Activated naive CD8-positive, alpha-beta T cell treated with anti-CD3 and anti-CD28 coated beads for 36 hours (primary cell): ENCODE measurements at regions not wholly inside any gene's neighbourhood (a gene's known extent, or its start where the extent isn't known, plus 50 kb on each side); places are given as distances from the start of the nearest gene placed in this dataset.
A peak's percentile ranks its signal among the peaks of the same experiment; 100 is the strongest.

Experiments
- DNase-seq: peaks from one replicate; pipeline ENCODE4 v3.0.0; 2021
- H3K27ac Mint-ChIP-seq: one replicate; pipeline ENCODE4 v1.8.0; 2022; ENCODE audit warnings: mild to moderate bottlenecking, moderate library complexity, mixed read lengths
- H3K27me3 Mint-ChIP-seq: one replicate; pipeline ENCODE4 v1.8.0; 2022; ENCODE audit warnings: mild to moderate bottlenecking, mixed read lengths
- H3K36me3 Mint-ChIP-seq: one replicate; pipeline ENCODE4 v1.8.0; 2021; ENCODE audit warnings: mild to moderate bottlenecking, mixed read lengths
- H3K4me1 Mint-ChIP-seq: one replicate; pipeline ENCODE4 v1.8.0; 2021; ENCODE audit warnings: mixed read lengths
- H3K4me3 Mint-ChIP-seq: one replicate; pipeline ENCODE4 v1.8.0; 2022; ENCODE audit warnings: mild to moderate bottlenecking, moderate library complexity, mixed read lengths
- H3K9me3 Mint-ChIP-seq: one replicate; pipeline ENCODE4 v1.8.0; 2022; ENCODE audit warnings: mixed read lengths

DNA sequence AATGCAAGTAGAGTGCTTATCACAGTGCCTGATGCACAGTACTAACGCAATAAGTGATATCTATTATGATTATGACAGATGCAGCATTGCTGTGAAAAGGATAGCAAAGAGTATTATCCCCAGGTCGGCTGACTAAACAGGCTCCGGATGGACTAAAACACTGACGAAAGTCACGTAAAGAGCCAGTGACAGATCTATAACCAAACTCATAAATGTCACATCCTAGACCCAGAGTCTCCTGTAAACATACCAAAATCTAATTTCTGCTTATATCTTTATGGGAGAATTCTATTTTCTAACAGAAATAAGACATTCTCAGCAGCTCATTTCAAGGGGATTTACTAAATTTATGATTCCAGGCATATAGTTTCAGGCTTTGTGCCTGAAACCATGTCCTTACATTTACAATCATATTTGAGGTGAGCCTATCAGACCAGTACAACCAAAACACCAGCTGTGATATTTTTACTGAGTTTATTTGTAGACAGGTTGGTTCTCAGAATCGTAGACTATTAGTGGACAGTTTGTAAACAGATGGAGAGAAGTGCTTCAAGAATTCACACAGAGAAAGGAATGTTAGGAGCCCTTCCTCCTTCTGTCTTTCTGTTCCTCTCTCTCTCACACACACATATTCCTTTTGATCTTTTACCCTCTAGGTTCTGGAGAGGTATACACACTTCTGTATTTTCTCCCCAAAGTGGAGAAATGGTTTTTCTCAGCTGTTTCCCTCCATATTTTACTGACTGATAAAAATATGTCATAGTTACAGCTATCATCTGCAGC is 52.4 kb upstream of the WDR26 start:
- Mint-ChIP-seq H3K9me3 (no peaks in the 10 kb centered on the region), H3K36me3 (no peaks in the 10 kb centered on the region), H3K4me1 (peaks cover 11% of the 10 kb centered on the region), H3K27me3 (peaks cover 5% of the 10 kb centered on the region), H3K27ac (no peak overlapping the region), H3K4me3 (no peak overlapping the region)
- no peak for DNase-seq

DNA sequence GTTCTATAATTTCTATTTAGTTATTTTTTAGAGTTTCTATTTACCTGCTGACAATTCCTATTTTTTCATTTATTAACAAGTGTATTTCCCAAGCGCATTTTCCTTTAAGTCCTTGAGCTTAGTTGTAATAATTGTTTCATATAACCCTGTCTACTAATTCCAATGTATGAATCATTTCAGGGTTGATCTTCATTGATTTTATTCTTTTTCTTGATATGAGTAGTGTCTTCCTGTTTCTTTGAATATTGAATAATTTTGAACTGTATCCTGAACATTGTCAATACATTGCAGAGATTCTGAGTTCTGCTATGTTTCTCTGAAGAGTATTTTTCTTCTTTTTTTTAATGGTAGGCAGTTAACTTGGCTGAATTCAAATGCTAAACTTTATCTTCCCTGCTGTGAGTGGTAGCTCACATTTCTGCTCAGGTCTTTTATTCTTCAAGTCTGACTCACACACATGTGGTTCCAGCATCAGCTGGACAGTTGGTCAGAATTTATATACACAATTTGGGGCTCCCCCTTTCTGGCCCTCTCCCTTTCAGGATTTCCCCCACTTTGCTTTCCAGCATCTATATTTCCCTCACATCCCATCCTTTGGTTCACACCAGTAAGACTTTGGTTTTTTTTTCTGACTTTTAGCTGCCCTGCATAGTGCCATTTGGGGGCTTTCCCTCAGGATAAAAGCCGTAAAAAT is 54.4 kb upstream of the WDR26 start:
- Mint-ChIP-seq H3K36me3 (no peaks in the 10 kb centered on the region), H3K9me3 (no peaks in the 10 kb centered on the region), H3K27ac (peak overlapping the region; percentile 37), H3K4me1 (peaks cover 11% of the 10 kb centered on the region), H3K4me3 (no peak overlapping the region), H3K27me3 (peaks cover 5% of the 10 kb centered on the region)
- no peak for DNase-seq

- Mint-ChIP-seq H3K4me3 (no peak overlapping the region), H3K4me1 (peaks cover 11% of the 10 kb centered on the region), H3K36me3 (no peaks in the 10 kb centered on the region), H3K27me3 (peaks cover 5% of the 10 kb centered on the region), H3K9me3 (no peaks in the 10 kb centered on the region), H3K27ac (no peak overlapping the region)
- no peak for DNase-seq
Observed at GRCh38 chr1:224489534-224490365, 55.2 kb upstream of the WDR26 start.

DNA sequence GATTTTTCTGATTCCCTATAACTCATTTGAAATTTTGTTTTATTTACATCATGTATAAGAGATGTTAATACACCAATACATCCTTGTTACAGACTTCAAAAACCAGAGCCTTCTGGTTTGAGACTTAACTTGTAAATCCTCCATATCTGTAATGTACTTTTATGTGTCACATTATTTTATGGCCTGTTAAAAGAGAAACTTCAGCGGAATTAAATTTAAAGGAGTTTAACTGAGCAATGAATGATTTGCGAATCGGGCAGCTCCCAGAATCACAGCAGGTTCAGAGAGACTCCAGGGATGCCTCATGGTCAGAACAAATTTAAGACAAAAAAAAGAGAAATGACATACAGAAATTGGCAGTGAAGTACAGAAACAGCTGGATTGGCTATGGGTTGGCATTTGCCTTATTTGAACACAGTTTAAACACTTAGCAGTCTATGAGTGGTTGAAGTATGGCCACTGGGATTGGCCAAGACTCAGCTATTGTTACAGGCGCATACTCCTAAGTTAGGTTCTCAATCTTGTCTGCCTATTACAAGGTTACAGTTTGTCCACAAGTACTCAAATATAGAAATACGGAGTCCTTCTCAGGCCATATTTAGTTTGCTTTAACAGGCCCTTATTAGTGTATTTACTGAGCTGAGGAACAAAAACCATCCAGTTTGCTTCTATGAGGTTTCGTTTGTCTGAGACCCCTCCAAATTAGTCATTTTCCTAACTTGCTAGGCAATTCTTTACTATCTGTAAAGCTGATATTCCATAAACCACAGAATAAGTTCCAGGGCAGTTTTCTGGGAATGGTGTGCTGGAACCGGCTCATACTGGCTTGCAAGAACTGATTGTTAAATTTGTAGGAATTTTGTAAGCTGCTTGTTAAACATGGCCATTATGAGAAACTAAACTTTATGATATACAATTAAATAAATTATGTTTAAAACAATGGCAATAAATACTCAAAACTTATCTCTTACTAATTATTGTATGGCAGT is 56.2 kb upstream of the WDR26 start:
- no peaks in the 10 kb centered on the region for H3K36me3 Mint-ChIP-seq
- no peak overlapping the region for H3K4me3 Mint-ChIP-seq
- H3K9me3 Mint-ChIP-seq = no peaks in the 10 kb centered on the region
- peaks cover 11% of the 10 kb centered on the region for H3K4me1 Mint-ChIP-seq
- H3K27me3 Mint-ChIP-seq = peaks cover 5% of the 10 kb centered on the region
- no peak overlapping the region for H3K27ac Mint-ChIP-seq
- DNase-seq = no peak

DNA sequence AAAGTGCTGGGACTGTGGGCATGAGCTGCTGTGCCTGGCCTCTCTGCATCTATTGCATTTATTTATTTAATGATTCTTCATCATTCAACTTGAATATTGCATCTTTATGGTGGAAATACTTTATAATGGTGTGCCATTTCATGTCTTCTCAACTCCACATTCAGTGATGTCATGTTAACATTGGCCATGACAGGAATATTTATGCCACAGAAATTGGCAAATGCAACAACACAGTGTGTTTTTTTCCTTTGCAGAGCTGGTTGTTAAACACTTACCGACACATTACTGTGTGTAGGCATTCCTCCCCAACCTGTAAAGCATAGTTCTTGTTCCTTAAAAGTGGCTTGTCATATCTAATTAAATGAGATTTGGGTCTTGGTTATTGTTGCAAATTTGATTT is 57.4 kb upstream of the WDR26 start:
- H3K4me3 Mint-ChIP-seq = no peak overlapping the region
- H3K4me1 Mint-ChIP-seq = peaks cover 13% of the 10 kb centered on the region
- peaks cover 4% of the 10 kb centered on the region for H3K9me3 Mint-ChIP-seq
- H3K36me3 Mint-ChIP-seq = peaks cover 3% of the 10 kb centered on the region
- peaks cover 5% of the 10 kb centered on the region for H3K27me3 Mint-ChIP-seq
- no peak overlapping the region for H3K27ac Mint-ChIP-seq
- no peak for DNase-seq

DNA sequence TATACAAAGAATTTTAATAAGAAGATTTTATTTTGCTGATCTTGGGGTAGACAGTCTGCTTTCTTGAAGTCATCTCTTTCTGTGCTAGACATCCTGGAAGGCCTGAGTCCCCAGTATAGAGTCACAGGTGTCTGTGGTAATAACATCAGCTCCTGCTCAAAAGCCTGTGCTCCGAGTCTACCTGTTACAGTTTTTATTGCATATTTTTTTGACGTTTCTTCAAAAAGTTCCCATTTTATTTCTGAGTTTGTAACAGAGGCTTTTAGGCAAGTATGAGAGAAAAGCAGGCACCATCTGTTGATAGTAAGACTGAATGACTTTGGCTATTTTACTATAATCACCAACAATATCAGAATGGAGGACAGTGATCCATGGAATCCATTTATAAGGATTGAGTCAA is 58.0 kb upstream of the WDR26 start:
- Mint-ChIP-seq H3K9me3 (peaks cover 5% of the 10 kb centered on the region), H3K4me1 (peaks cover 19% of the 10 kb centered on the region), H3K27me3 (peaks cover 5% of the 10 kb centered on the region), H3K36me3 (peaks cover 5% of the 10 kb centered on the region), H3K27ac (no peak overlapping the region), H3K4me3 (no peak overlapping the region)
- no peak for DNase-seq

- Mint-ChIP-seq H3K4me3 (no peak overlapping the region), H3K36me3 (peaks cover 5% of the 10 kb centered on the region), H3K4me1 (peaks cover 24% of the 10 kb centered on the region), H3K27ac (no peak overlapping the region), H3K9me3 (peaks cover 5% of the 10 kb centered on the region), H3K27me3 (peaks cover 5% of the 10 kb centered on the region)
- DNase-seq = no peak
Observed at GRCh38 chr1:224493269-224493668, 58.7 kb upstream of the WDR26 start.

DNA sequence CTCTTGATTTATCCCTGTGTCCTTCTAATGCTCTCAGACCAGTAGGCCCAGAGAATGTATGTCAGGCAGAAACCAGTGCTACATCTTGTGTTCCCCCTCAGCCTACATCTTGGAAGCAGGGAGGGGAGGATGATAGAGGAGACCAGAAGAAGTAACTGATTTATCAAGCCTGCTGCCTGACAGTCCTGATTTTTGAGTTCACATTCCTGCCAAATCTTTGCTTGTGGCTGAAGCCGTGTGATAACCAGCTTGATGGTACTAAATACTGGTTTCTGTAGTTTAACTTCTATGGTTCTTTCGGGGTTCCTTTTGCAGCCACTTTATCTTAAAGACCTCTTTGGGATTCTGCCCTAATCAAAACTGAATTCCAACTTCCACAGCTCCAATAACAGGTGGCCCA is 59.7 kb upstream of the WDR26 start:
- H3K9me3 Mint-ChIP-seq = peaks cover 5% of the 10 kb centered on the region
- H3K4me1 Mint-ChIP-seq = peaks cover 25% of the 10 kb centered on the region
- DNase-seq = no peak
- H3K27me3 Mint-ChIP-seq = peaks cover 5% of the 10 kb centered on the region
- no peak overlapping the region for H3K27ac Mint-ChIP-seq
- H3K4me3 Mint-ChIP-seq = no peak overlapping the region
- H3K36me3 Mint-ChIP-seq = peaks cover 5% of the 10 kb centered on the region

DNA sequence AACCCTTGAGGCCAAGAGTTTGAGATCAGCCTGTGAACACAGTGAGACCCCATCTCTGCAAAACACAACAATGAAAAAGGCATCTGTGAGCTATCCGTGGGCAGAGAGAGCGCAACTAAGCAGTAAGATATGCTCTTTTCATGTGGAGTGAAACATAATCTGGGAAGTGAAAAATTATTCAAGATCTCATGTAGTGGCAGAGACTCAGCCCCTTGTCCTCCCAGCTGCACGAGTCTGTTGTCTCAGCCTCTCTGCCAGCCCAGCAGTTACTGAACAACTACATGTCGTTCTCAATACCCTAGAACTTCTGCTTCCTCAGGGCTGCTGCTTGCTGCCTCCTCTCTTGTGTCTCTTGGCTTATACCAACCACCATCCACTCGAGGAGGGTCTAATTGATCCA is 61.3 kb upstream of the WDR26 start:
- peaks cover 23% of the 10 kb centered on the region for H3K4me1 Mint-ChIP-seq
- peaks cover 5% of the 10 kb centered on the region for H3K9me3 Mint-ChIP-seq
- peaks cover 5% of the 10 kb centered on the region for H3K36me3 Mint-ChIP-seq
- no peaks in the 10 kb centered on the region for H3K27me3 Mint-ChIP-seq
- no peak overlapping the region for H3K4me3 Mint-ChIP-seq
- peak overlapping the region; percentile 7 for H3K27ac Mint-ChIP-seq
- no peak for DNase-seq

- Mint-ChIP-seq H3K36me3 (peaks cover 5% of the 10 kb centered on the region), H3K9me3 (peaks cover 5% of the 10 kb centered on the region), H3K27me3 (no peaks in the 10 kb centered on the region), H3K4me3 (no peak overlapping the region), H3K4me1 (peaks cover 25% of the 10 kb centered on the region), H3K27ac (peak overlapping the region; percentile 43)
- no peak for DNase-seq
Observed at GRCh38 chr1:224496826-224497225, 62.2 kb upstream of the WDR26 start.

- peaks cover 31% of the 10 kb centered on the region for H3K4me1 Mint-ChIP-seq
- H3K9me3 Mint-ChIP-seq = peaks cover 5% of the 10 kb centered on the region
- H3K36me3 Mint-ChIP-seq = peaks cover 7% of the 10 kb centered on the region
Observed at GRCh38 chr1:224497714-224498573, 63.3 kb upstream of the WDR26 start.

DNA sequence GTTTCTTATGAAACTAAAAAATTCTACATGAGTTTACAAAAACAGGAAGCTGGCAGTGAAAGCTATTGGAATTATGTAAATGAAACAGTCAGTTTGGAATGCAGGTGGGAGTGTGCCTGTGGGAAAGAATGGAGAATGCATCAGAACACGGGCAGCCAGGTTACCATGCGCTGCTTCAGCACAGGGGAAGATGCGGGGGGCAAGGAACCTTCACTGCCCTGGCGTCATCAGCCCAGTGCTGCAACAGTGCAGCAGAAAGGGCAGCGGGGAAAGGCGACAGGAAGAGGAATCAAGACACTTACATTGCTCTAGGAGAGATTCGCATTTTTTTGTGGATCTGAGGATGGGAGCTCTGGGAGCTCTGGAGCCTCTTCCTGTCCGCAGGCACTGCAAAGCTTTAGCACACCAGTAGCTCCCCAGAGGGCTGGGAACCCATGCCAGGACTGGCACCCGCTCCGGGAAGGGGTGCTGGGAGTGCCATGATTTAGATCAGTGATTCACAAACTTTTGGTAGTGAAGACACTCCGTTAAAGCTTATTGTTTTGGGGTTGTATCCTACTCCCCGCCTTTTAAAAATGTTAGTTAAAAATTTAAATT is 64.1 kb upstream of the WDR26 start:
- H3K4me3 Mint-ChIP-seq = peak overlapping the region; percentile 44
- peaks cover 38% of the 10 kb centered on the region for H3K4me1 Mint-ChIP-seq
- peaks cover 5% of the 10 kb centered on the region for H3K9me3 Mint-ChIP-seq
- peak; percentile 9 for DNase-seq
- peak overlapping the region; percentile 95 for H3K27ac Mint-ChIP-seq
- H3K27me3 Mint-ChIP-seq = no peaks in the 10 kb centered on the region
- H3K36me3 Mint-ChIP-seq = peaks cover 7% of the 10 kb centered on the region

More at GRCh38 chr1:224497714-224498573, 63.3 kb upstream of the WDR26 start:
- H3K27me3 Mint-ChIP-seq = no peaks in the 10 kb centered on the region
- H3K27ac Mint-ChIP-seq = peak overlapping the region; percentile 95
- H3K4me3 Mint-ChIP-seq = peak overlapping the region; percentile 44
- peak; percentile 75 for DNase-seq

DNA sequence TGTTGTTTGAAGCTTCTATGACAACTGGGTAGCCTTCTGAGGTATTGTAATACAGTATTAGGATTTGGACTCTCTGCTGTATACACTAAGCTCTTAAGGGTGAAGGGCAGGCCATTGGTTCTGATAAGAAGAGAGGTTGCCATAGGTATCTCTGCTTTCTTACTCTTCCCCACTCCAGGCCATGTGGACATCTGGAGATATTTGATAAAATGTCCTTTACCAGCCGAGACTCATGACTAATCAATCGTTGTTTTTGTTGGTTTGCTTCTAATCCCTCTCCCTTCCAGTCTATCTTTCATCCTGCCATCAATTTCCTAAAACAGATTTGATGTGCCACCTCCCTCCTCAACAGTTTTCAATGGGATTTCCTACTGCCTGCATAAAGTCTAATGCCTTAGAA is 64.6 kb upstream of the WDR26 start:
- Mint-ChIP-seq H3K9me3 (peaks cover 5% of the 10 kb centered on the region), H3K27me3 (no peaks in the 10 kb centered on the region), H3K27ac (no peak overlapping the region), H3K4me3 (no peak overlapping the region), H3K4me1 (peaks cover 38% of the 10 kb centered on the region), H3K36me3 (peaks cover 7% of the 10 kb centered on the region)
- DNase-seq = no peak
